Caco-2 (cell line): ENCODE measurements at regions not wholly inside any gene's neighbourhood (a gene's known extent, or its start where the extent isn't known, plus 50 kb on each side); places are given as distances from the start of the nearest gene placed in this dataset.

Experiments
- BruUV-seq: library from RNA; stranded (reverse); fragments of 400-500 nt; replicated peaks from 2 replicates; lab custom pipeline; 2021; lab: Mats Ljungman, UMichigan
- CTCF ChIA-PET: fragments of 300-600 bp; sonication (Branson Sonifier 250); formaldehyde crosslinking; loops from one replicate; lab custom pipeline; 2022; ENCODE audit warnings: antibody characterized with exemption; lab: Charles Lee
- POLR2A ChIA-PET: fragments of 300-600 bp; sonication (Branson Sonifier 250); formaldehyde crosslinking; loops from one replicate; lab custom pipeline; 2022; ENCODE audit warnings: antibody characterized with exemption; lab: Charles Lee
- DNase-seq, 2 experiments: peaks; one replicate each; pipeline versions ENCODE4 v3.0.0 to v3.0.0-alpha.2; 2020 to 2022
- H3K27me3 ChIP-seq: replicated peaks from 2 replicates; pipeline ENCODE4 v1.6.0; 2011; ENCODE audit warnings: low read length; ENCODE audit not compliant: control insufficient read depth, insufficient read depth
- H3K36me3 ChIP-seq: 2 replicates; pipeline ENCODE4 v1.5.1; 2011; ENCODE audit warnings: low read length; ENCODE audit not compliant: control insufficient read depth, insufficient read depth
- H3K4me1 ChIP-seq: fragments of 250-450 bp; sonication (Bioruptor Pico); 2 replicates; pipeline ENCODE4 v1.5.1; 2020; ENCODE audit warnings: mild to moderate bottlenecking
- H3K4me3 ChIP-seq: 2 replicates; pipeline ENCODE4 v1.5.1; 2011; ENCODE audit warnings: low read depth, mild to moderate bottlenecking, control low read depth, low read length
- H3K9me3 ChIP-seq: fragments of 250-450 bp; sonication (Bioruptor Pico); 2 replicates; pipeline ENCODE4 v1.5.1; 2020; ENCODE audit warnings: mild to moderate bottlenecking, moderate library complexity
- H3K27ac Mint-ChIP-seq: one replicate; pipeline ENCODE4 v1.8.0; 2022; ENCODE audit warnings: mixed read lengths; ENCODE audit not compliant: unreplicated experiment
- H3K27me3 Mint-ChIP-seq: one replicate; pipeline ENCODE4 v1.8.0; 2022; ENCODE audit warnings: mixed read lengths; ENCODE audit not compliant: insufficient read depth, unreplicated experiment
- H3K36me3 Mint-ChIP-seq: one replicate; pipeline ENCODE4 v1.8.0; 2022; ENCODE audit warnings: mild to moderate bottlenecking, mixed read lengths; ENCODE audit not compliant: insufficient read depth, unreplicated experiment
- H3K4me1 Mint-ChIP-seq: one replicate; pipeline ENCODE4 v1.8.0; 2022; ENCODE audit warnings: low read depth, mixed read lengths; ENCODE audit not compliant: unreplicated experiment
- H3K4me3 Mint-ChIP-seq: one replicate; pipeline ENCODE4 v1.8.0; 2022; ENCODE audit warnings: mild to moderate bottlenecking, moderate library complexity, mixed read lengths; ENCODE audit not compliant: unreplicated experiment
- H3K9me3 Mint-ChIP-seq: one replicate; pipeline ENCODE4 v1.8.0; 2022; ENCODE audit warnings: mixed read lengths; ENCODE audit not compliant: unreplicated experiment
- intact Hi-C: fragments of 100-400 bp; cut with micrococcal nuclease; formaldehyde crosslinking; loops from one replicate; pipeline ENCODE4 v1.10.0; 2022; ENCODE audit not compliant: unreplicated experiment
- TF ChIP-seq, protein P1 (sequence below), 2 experiments: fragments of 200-600 bp in 1 of 2; IDR thresholded peaks; 1 replicate in 1 of 2; 2 replicates in 1 of 2; pipeline versions ENCODE4 v1.5.1 to v1.8.0; 2011 to 2022; ENCODE audit warnings: antibody characterized with exemption in 1 of 2, control low read depth in 1 of 2, inconsistent platforms in 1 of 2, low read depth in 1 of 2, low read length in 1 of 2, mild to moderate bottlenecking in 1 of 2, moderate library complexity in 1 of 2; ENCODE audit not compliant: insufficient read depth in 1 of 2, severe bottlenecking in 1 of 2, unreplicated experiment in 1 of 2

DNA sequence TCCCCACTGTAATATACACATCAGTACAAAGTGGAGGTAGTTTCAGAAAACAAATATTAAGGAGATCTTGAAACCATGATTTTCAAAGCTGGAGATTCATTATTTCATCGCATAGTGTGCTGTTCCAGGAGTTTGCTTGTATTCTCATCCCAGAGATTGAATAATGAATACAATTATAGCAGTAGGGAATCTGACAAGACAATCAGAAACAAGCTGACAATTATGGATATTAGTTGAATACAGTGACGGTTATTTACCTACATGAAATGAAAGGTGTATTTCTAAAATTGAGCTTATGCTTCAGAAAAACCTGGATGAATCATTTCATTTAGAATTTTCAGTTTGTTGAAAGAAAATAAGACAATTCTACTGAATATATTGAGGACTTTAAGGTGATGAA, 2119.0 kb downstream of the MRPL39 start:
- Mint-ChIP-seq H3K9me3 (no peaks in the 10 kb centered on the region), H3K27ac (no peak overlapping the region), H3K4me1 (no peaks in the 10 kb centered on the region), H3K4me3 (no peak overlapping the region), H3K27me3 (peaks cover 3% of the 10 kb centered on the region), H3K36me3 (no peaks in the 10 kb centered on the region)
- Histone ChIP-seq H3K9me3 (no peaks in the 10 kb centered on the region), H3K4me3 (no peak overlapping the region), H3K36me3 (no peaks in the 10 kb centered on the region), H3K27me3 (no peaks in the 10 kb centered on the region), H3K4me1 (no peaks in the 10 kb centered on the region)
- ChIA-PET POLR2A (no interaction called here), CTCF (no interaction called here)
- TF ChIP-seq, protein P1, sequence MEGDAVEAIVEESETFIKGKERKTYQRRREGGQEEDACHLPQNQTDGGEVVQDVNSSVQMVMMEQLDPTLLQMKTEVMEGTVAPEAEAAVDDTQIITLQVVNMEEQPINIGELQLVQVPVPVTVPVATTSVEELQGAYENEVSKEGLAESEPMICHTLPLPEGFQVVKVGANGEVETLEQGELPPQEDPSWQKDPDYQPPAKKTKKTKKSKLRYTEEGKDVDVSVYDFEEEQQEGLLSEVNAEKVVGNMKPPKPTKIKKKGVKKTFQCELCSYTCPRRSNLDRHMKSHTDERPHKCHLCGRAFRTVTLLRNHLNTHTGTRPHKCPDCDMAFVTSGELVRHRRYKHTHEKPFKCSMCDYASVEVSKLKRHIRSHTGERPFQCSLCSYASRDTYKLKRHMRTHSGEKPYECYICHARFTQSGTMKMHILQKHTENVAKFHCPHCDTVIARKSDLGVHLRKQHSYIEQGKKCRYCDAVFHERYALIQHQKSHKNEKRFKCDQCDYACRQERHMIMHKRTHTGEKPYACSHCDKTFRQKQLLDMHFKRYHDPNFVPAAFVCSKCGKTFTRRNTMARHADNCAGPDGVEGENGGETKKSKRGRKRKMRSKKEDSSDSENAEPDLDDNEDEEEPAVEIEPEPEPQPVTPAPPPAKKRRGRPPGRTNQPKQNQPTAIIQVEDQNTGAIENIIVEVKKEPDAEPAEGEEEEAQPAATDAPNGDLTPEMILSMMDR (IDR thresholded peaks at IDR 0.05; ENCODE audit: insufficient read depth in 1 of 2, low read depth in 1 of 2, low read length in 1 of 2, severe bottlenecking in 1 of 2, unreplicated experiment in 1 of 2), result no peak
- BruUV-seq, result no TSS peak
- no peak for DNase-seq
- intact Hi-C loops, result no loop called here

DNA sequence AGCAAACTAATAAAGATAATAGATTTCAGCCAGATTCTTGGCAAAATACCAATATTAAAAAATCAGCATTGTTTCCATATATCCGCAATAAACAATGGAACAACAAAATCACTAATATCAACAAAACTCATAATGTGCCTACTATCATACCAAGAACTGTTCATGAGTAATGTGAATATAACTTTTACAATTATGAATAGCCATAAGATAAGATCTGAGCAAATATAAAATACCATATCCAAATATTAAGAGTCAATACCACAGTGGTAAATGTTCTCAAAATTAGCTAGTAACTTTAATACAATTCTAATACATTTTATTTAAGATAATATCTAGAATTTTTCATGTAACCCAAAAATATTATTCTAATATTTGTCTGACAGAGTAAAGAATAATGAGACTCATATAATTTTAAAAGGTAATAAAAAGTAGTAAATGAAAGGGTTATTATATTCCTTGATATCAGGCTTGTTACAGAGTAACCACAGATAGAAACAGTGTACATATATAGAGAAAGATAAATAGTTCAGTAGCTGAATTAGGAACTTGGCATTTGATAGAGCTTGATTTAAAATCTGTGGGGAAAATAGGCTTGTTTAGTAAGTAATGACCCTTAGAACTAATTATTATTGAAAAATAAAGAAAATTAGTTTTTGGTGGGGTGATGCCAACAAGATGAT, 2126.6 kb downstream of the MRPL39 start:
- H3K9me3 ChIP-seq, result no peaks in the 10 kb centered on the region
- H3K36me3 Mint-ChIP-seq, result no peaks in the 10 kb centered on the region
- intact Hi-C loops, result no loop called here
- H3K4me1 Mint-ChIP-seq, result no peaks in the 10 kb centered on the region
- H3K27ac Mint-ChIP-seq, result no peak overlapping the region
- no peaks in the 10 kb centered on the region for H3K9me3 Mint-ChIP-seq
- CTCF ChIA-PET, result no interaction called here
- no peaks in the 10 kb centered on the region for H3K36me3 ChIP-seq
- no peaks in the 10 kb centered on the region for H3K27me3 ChIP-seq
- POLR2A ChIA-PET, result no interaction called here
- no peak overlapping the region for H3K4me3 ChIP-seq
- no peaks in the 10 kb centered on the region for H3K4me1 ChIP-seq
- H3K4me3 Mint-ChIP-seq, result no peak overlapping the region
- BruUV-seq, result no TSS peak
- TF ChIP-seq, protein P1 (IDR thresholded peaks at IDR 0.05; ENCODE audit: insufficient read depth in 1 of 2, low read depth in 1 of 2, low read length in 1 of 2, severe bottlenecking in 1 of 2, unreplicated experiment in 1 of 2), result no peak
- DNase-seq, result no peak
- H3K27me3 Mint-ChIP-seq, result no peaks in the 10 kb centered on the region

DNA sequence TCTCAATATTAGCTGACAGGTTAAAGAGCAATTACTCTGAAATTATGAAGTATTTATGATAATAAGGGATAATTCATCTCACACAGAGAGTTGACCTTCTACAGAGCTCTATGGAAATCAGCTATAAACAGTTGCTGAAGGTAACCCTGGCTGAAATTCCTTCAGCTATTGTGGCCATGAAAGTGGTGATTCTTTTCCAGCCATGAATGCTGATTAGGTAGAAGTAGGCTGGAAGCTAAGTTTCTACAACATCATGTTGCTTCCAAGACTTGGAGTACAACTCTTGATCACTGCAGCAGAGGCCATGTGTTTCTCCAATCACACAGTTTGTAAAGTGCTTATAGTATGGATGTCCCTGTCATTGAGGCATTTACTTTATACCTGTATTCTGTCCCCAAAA, 2128.9 kb downstream of the MRPL39 start:
- no peak overlapping the region for H3K4me3 ChIP-seq
- intact Hi-C loops, result no loop called here
- POLR2A ChIA-PET, result no interaction called here
- DNase-seq, result no peak
- no peaks in the 10 kb centered on the region for H3K27me3 Mint-ChIP-seq
- no peaks in the 10 kb centered on the region for H3K4me1 Mint-ChIP-seq
- no TSS peak for BruUV-seq
- CTCF ChIA-PET, result no interaction called here
- H3K27me3 ChIP-seq, result no peaks in the 10 kb centered on the region
- H3K9me3 Mint-ChIP-seq, result no peaks in the 10 kb centered on the region
- H3K36me3 Mint-ChIP-seq, result no peaks in the 10 kb centered on the region
- no peaks in the 10 kb centered on the region for H3K4me1 ChIP-seq
- no peak overlapping the region for H3K4me3 Mint-ChIP-seq
- no peaks in the 10 kb centered on the region for H3K9me3 ChIP-seq
- TF ChIP-seq, protein P1 (IDR thresholded peaks at IDR 0.05; ENCODE audit: insufficient read depth in 1 of 2, low read depth in 1 of 2, low read length in 1 of 2, severe bottlenecking in 1 of 2, unreplicated experiment in 1 of 2), result no peak
- no peaks in the 10 kb centered on the region for H3K36me3 ChIP-seq
- no peak overlapping the region for H3K27ac Mint-ChIP-seq
